ENCODE measurements at regions not wholly inside any gene's neighbourhood (a gene's known extent, or its start where the extent isn't known, plus 50 kb on each side); places are given as distances from the start of the nearest gene placed in this dataset.
"Not testable (repeated sequence)": the region's sequence is repeated elsewhere in the genome, so short reads cannot be mapped to it uniquely, and the experiment has no call there.

DNA sequence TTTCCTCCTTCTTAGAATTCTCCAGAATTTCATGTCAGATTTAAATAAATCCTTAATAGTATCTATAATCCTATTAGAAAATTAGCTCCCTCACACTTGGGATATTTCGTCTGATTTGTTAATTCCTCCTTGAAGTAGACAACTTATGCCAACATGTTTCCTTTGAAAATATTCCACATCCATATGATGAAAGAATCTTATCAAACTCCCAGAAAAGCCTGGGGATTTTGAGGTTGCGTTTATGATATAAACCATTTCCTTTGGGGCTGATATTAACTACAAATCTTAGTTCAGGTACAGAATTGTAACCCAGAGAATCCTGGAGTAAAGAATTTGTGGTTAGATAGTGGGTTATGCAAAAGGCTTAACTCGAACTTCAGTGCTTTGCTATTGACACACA lies 2373.8 kb upstream of the ACO1 start:
- in situ Hi-C loops (cut with HindIII; ENCODE audit: low pct_unique_long_range_greater_than_20kb, low sequenced_read_pairs): no loop called here
- no peak for DNase-seq (ENCODE audit: low read depth)

DNA sequence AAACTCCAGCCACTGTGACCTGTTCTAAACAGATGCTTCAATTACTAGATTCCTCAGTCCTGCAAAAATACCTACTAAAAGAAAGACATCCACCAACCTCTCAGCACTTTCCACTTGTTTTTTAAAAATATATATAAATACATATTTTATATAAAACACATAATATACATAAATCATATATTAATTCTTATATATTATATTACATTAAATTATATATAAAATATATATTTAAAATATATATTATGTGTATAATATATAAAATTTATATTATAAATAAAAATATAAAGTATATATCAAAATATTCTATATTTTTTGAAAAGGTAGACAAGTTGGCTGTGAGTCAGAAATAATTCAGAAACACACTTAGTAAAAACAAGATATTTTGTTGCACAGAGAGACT lies 2371.8 kb upstream of the ACO1 start:
- in situ Hi-C loops (cut with HindIII; ENCODE audit: low pct_unique_long_range_greater_than_20kb, low sequenced_read_pairs): no loop called here
- no peak for DNase-seq (ENCODE audit: low read depth)

DNA sequence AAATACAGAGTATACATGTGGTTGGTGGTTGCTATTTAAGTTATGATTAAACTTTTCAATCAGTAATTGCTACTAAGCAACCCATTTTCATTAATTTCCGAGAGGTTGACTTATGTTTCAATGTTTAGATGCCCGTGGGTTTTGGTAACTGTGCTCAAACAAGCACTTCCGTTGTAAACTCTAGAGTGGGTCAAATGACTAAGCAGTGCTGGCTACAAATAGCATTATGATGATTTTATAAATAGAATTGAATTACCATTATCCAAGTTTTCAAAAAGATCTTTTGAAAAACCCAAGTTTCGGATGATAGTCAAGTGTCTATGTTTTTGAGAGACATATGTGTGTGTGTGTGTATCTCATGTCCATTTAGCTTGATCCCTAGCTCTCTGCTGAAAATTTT lies 2369.4 kb upstream of the ACO1 start:
- no peak for DNase-seq (ENCODE audit: low read depth)
- in situ Hi-C loops (cut with HindIII; ENCODE audit: low pct_unique_long_range_greater_than_20kb, low sequenced_read_pairs): no loop called here

GRCh38 chr9:30020161-30020560 lies 2364.3 kb upstream of the ACO1 start:
- no peak for DNase-seq (ENCODE audit: low read depth)
- in situ Hi-C loops (cut with HindIII; ENCODE audit: low pct_unique_long_range_greater_than_20kb, low sequenced_read_pairs): no loop called here

DNA sequence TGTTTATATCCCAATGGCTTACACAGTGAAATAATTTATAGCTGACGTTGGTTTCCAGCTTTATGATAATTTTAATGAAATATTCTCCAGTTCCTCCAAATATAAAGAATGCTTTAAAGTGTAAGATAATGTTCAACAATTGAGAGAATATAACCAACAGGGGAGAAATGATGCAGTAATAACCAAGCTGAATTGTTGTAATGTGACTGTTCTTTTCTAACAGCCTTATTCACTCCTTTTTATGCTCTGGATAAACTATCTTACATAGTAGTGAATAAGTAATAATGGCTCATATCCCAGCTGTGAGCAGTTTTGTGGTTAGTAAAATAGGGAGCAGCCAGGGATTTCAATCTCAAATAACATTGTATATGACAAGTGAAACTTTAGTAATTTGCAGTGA lies 2348.7 kb upstream of the ACO1 start:
- in situ Hi-C loops (cut with HindIII; ENCODE audit: low pct_unique_long_range_greater_than_20kb, low sequenced_read_pairs): no loop called here

GRCh38 chr9:30036558-30036957 lies 2347.9 kb upstream of the ACO1 start:
- in situ Hi-C loops (cut with HindIII; ENCODE audit: low pct_unique_long_range_greater_than_20kb, low sequenced_read_pairs): no loop called here
- no peak for DNase-seq (ENCODE audit: low read depth)

More for the DNA sequence above, 2348.7 kb upstream of the ACO1 start:
- DNase-seq (ENCODE audit: low read depth): no peak

DNA sequence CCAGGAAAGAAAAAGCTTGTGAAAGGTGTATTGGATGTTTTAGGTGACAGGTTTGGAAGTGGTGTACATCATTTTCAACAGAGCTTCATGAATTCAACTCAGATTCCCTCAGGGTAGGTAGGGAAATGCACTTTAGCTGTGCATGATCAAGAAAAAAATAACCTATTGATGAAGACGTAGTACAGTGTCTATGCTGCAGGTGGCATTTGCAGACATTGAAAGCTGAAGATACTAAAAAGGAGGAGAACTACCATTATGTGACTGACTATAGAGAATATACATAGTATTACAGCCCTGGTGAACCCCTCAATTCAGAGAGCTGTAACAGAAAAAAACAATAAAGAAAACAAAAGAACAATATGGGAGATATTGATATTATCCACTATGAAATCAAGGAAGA lies 2344.7 kb upstream of the ACO1 start:
- DNase-seq (ENCODE audit: low read depth): peak; percentile 27
- in situ Hi-C loops (cut with HindIII; ENCODE audit: low pct_unique_long_range_greater_than_20kb, low sequenced_read_pairs): no loop called here

DNA sequence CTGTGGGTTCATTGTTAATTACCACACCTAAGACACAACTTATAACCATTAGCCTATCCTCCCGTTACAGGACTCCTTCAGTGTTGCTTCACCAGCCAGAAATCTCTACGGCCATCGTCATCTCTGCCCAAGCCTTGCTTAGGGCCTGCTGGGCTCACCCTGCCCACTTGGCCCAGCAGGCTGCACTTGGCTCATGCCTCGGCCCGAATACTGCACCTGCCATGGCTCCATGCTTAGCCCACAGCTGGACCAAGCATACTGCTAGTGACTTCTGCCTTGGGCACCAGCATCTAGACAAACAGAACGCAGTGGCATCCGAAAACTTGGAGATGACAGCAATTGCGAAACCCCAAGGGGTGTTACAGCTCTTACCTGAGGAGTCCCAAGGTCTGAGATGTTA lies 2336.0 kb upstream of the ACO1 start:
- in situ Hi-C loops (cut with HindIII; ENCODE audit: low pct_unique_long_range_greater_than_20kb, low sequenced_read_pairs): no loop called here
- DNase-seq (ENCODE audit: low read depth): no peak

- DNase-seq (ENCODE audit: low read depth): no peak
- in situ Hi-C loops (cut with HindIII; ENCODE audit: low pct_unique_long_range_greater_than_20kb, low sequenced_read_pairs): no loop called here
These were observed 2326.0 kb upstream of the ACO1 start for GRCh38 chr9:30058463-30058862.

GRCh38 chr9:30060976-30061375 lies 2323.5 kb upstream of the ACO1 start:
- in situ Hi-C loops (cut with HindIII; ENCODE audit: low pct_unique_long_range_greater_than_20kb, low sequenced_read_pairs): no loop called here

DNA sequence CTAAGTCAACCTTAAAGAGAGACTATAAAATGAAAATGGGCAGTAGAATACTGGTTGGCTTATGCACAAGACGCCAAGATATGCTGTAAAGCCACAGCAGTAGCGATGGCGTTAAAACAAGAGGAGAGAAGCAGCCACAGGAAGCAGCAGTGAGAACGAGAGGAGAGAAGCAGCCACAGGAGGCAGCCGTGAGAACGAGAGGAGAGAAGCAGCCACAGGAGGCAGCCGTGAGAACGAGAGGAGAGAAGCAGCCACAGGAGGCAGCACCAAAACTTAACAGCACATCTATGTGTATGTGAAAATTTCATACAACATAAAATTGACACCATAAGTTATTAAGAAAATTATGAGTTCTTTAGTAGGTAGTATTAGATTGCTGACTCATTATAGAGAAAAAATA lies 2318.6 kb upstream of the ACO1 start:
- peak; percentile 39 for DNase-seq (ENCODE audit: low read depth)
- in situ Hi-C loops (cut with HindIII; ENCODE audit: low pct_unique_long_range_greater_than_20kb, low sequenced_read_pairs): no loop called here

More at GRCh38 chr9:30060976-30061375, 2323.5 kb upstream of the ACO1 start:
- no peak for DNase-seq (ENCODE audit: low read depth)

- DNase-seq (ENCODE audit: low read depth); in situ Hi-C loops (cut with HindIII; ENCODE audit: low pct_unique_long_range_greater_than_20kb, low sequenced_read_pairs): not testable (repeated sequence)
These were observed 2315.2 kb upstream of the ACO1 start for GRCh38 chr9:30069236-30069635.

- in situ Hi-C loops (cut with HindIII; ENCODE audit: low pct_unique_long_range_greater_than_20kb, low sequenced_read_pairs): no loop called here
- DNase-seq (ENCODE audit: low read depth): no peak
These were observed 2309.4 kb upstream of the ACO1 start for GRCh38 chr9:30075022-30075421.

DNA sequence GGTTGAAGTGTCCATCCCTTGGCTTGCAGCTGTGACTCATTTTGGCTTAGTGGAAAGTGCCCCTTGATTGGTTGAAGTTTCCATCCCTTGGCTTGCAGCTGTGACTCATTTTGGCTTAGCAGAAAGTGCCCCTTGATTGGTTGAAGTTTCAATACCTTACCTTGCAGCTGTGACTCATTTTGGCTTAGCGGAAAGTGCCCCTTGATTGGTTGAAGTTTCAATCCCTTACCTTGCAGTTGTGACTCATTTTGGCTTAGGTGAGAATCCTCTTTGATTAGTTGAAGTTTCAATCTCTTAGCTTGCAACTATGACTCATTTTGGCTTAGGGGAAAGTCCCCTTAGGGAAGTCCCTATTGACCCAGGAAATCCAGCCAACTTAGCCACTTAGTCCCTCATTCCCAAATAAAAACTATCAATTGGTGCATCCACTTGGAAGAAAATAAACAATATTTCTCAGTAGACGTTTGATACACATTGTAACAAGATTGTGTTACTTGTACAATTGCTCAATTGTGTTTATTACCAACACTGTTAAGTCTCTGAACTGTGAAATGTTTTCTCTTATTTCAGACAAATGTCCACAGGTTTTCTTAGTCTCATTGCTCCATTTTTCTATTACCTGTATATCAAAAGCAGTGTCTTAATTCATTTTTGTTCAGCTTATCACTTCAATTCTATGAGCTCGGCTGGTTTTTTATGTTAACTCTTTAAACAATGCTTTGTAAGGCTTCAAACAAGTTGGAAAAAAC lies 2308.8 kb upstream of the ACO1 start:
- in situ Hi-C loops (cut with HindIII; ENCODE audit: low pct_unique_long_range_greater_than_20kb, low sequenced_read_pairs): no loop called here
- DNase-seq (ENCODE audit: low read depth): peak; percentile 94

DNA sequence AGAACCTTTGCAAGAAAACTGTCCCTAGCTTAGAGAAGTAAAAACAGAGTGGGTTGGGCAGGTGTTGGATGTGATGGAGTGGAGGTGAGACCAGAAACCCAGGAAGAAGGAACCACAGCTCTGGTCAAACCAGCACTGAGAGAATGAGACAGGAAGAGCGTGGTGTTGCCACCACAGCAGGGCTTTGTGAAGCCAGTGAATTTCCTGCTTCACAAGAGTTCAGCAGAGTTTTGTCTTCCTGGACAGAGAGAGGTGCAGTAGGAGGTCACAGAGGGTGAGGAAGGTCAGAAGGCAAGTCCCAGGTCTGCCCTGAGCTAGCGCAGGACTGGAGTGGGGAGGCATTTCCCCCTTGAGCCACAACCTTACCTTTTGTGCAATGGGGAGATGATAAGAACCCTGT lies 2306.2 kb upstream of the ACO1 start:
- in situ Hi-C loops (cut with HindIII; ENCODE audit: low pct_unique_long_range_greater_than_20kb, low sequenced_read_pairs): no loop called here
- no peak for DNase-seq (ENCODE audit: low read depth)

GRCh38 chr9:30089428-30089827 lies 2295.0 kb upstream of the ACO1 start:
- in situ Hi-C loops (cut with HindIII; ENCODE audit: low pct_unique_long_range_greater_than_20kb, low sequenced_read_pairs): no loop called here
- no peak for DNase-seq (ENCODE audit: low read depth)

- in situ Hi-C loops (cut with HindIII; ENCODE audit: low pct_unique_long_range_greater_than_20kb, low sequenced_read_pairs): no loop called here
- DNase-seq (ENCODE audit: low read depth): peak; percentile 2
These were observed 2280.6 kb upstream of the ACO1 start for GRCh38 chr9:30103647-30104394.

DNA sequence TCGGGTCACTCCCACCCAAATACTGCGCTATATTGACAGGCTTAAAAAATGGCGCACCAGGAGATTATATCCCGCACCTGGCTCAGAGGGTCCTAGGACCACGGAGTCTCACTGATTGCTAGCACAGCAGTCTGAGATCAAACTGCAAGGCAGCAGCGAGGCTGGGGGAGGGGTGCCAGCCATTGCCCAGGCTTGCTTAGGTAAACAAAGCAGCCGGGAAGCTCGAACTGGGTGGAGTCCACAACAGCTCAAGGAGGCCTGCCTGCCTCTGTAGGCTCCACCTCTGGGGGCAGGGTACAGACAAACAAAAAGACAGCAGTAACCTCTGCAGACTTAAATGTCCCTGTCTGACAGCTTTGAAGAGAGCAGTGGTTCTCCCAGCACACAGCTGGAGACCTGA lies 2277.3 kb upstream of the ACO1 start:
- in situ Hi-C loops (cut with HindIII; ENCODE audit: low pct_unique_long_range_greater_than_20kb, low sequenced_read_pairs); DNase-seq (ENCODE audit: low read depth): not testable (repeated sequence)

GRCh38 chr9:30116673-30117217 lies 2267.7 kb upstream of the ACO1 start:
- in situ Hi-C loops (cut with HindIII; ENCODE audit: low pct_unique_long_range_greater_than_20kb, low sequenced_read_pairs): no loop called here
- no peak for DNase-seq (ENCODE audit: low read depth)

Measured in Caki2 (cell line).